GM23248 (cell line): ENCODE measurements at regions not wholly inside any gene's neighbourhood (a gene's known extent, or its start where the extent isn't known, plus 50 kb on each side); places are given as distances from the start of the nearest gene placed in this dataset.

Experiments
- DNase-seq: peaks from one replicate; pipeline ENCODE4 v3.0.0-alpha.2; 2015
- H2AFZ ChIP-seq: fragments of 200-600 bp; sonication (generic); 2 replicates; pipeline ENCODE4 v1.6.1; 2016; ENCODE audit warnings: antibody characterized with exemption
- H3F3A ChIP-seq: fragments of 200-600 bp; sonication (generic); 2 replicates; pipeline ENCODE4 v1.6.1; 2016; ENCODE audit warnings: mild to moderate bottlenecking, antibody characterized with exemption, mixed run types; ENCODE audit not compliant: insufficient read depth
- H3K27ac ChIP-seq: fragments of 200-600 bp; sonication (generic); 2 replicates; pipeline ENCODE4 v1.5.1; 2016; ENCODE audit warnings: mild to moderate bottlenecking
- H3K27me3 ChIP-seq: fragments of 200-600 bp; sonication (generic); replicated peaks from 2 replicates; pipeline ENCODE4 v1.6.1; 2016; ENCODE audit warnings: mild to moderate bottlenecking; ENCODE audit not compliant: insufficient read depth
- H3K36me3 ChIP-seq: fragments of 200-600 bp; sonication (generic); 2 replicates; pipeline ENCODE4 v1.6.1; 2016; ENCODE audit warnings: low read depth, mild to moderate bottlenecking
- H3K4me1 ChIP-seq: fragments of 200-600 bp; sonication (generic); 2 replicates; pipeline ENCODE4 v1.6.1; 2016; ENCODE audit warnings: mild to moderate bottlenecking; ENCODE audit not compliant: insufficient read depth
- H3K4me2 ChIP-seq: fragments of 200-600 bp; sonication (generic); one replicate; pipeline ENCODE4 v1.6.1; 2016; ENCODE audit warnings: mild to moderate bottlenecking; ENCODE audit not compliant: unreplicated experiment
- H3K4me3 ChIP-seq: fragments of 200-600 bp; sonication (generic); 2 replicates; pipeline ENCODE4 v1.5.1; 2016; ENCODE audit warnings: mild to moderate bottlenecking
- H3K79me2 ChIP-seq: fragments of 200-600 bp; sonication (generic); 2 replicates; pipeline ENCODE4 v1.6.1; 2016; ENCODE audit warnings: mild to moderate bottlenecking; ENCODE audit not compliant: insufficient read depth
- H3K9ac ChIP-seq: fragments of 200-600 bp; sonication (generic); 2 replicates; pipeline ENCODE4 v1.6.1; 2016; ENCODE audit warnings: mild to moderate bottlenecking
- H3K9me2 ChIP-seq: fragments of 200-600 bp; sonication (generic); 2 replicates; pipeline ENCODE4 v1.6.1; 2016; ENCODE audit warnings: mixed run types, mild to moderate bottlenecking, moderate library complexity; ENCODE audit not compliant: insufficient read depth
- H3K9me3 ChIP-seq: fragments of 200-600 bp; sonication (generic); one replicate; pipeline ENCODE4 v1.6.1; 2017; ENCODE audit warnings: low read depth
- H4K20me1 ChIP-seq: fragments of 200-600 bp; sonication (generic); 2 replicates; pipeline ENCODE4 v1.6.0; 2016; ENCODE audit not compliant: insufficient read depth
- EZH2 ChIP-seq: fragments of 200-600 bp; sonication (generic); IDR thresholded peaks from 2 replicates; pipeline ENCODE4 v1.6.1; 2018; ENCODE audit warnings: antibody characterized with exemption, mild to moderate bottlenecking; ENCODE audit not compliant: insufficient read depth, poor library complexity, severe bottlenecking
- EZH2phosphoT487 ChIP-seq: fragments of 200-600 bp; sonication (generic); IDR thresholded peaks from 2 replicates; pipeline ENCODE4 v1.6.1; 2018; ENCODE audit warnings: antibody characterized with exemption, moderate library complexity, mild to moderate bottlenecking, low read depth; ENCODE audit not compliant: insufficient read depth
- WGBS, 2 experiments: methylation state at CpG; one replicate each; pipeline ENCODE4 v1.1.6; 2015 to 2017; ENCODE audit warnings: low lambda C conversion rate in 2 of 2, low coverage in 1 of 2; ENCODE audit errors: missing lambda C conversion rate in 2 of 2; 5-methylcytosine and 5-hydroxymethylcytosine counted together
- in situ Hi-C: fragments of 300-500 bp; cut with MboI; formaldehyde crosslinking; loops from 2 replicates; pipeline ENCODE4 v1.15.0; 2020

DNA sequence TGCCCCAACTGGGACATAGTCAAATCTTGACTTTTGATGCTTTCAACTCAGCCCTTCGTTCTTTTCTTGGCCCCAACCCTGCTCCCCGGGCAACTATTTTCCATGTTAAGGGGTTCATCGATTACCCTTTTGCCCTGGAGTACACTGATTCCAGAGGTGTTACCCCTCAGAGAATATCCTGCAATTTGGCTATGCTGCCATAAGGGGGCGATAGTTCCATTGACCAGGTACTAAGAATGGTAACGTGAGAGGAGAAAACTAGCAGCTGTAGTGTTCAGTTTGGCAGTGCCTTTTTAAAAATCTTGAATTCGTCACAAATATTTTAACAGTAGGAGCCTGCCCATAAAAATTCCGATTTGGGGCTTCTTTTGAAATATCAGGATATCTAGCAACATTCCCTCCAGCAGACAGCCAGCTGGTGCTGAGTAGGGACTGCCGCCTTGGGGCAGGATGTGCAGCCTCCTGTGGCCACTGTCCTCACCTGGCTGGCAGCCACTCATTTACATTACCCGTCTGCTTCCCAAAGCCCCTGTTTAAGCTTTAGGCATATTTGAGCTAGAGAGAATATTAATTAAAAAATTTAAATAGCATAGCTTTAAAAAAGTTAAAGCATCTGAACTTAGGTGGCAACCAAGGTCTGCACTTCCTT lies 146.3 kb upstream of the SKOR2 start:
- H3K9me2 ChIP-seq = no peaks in the 10 kb centered on the region
- H3K27ac ChIP-seq = no peak overlapping the region
- H3K9ac ChIP-seq = no peak overlapping the region
- H3K4me2 ChIP-seq = no peak overlapping the region
- H3K27me3 ChIP-seq = no peaks in the 10 kb centered on the region
- H3K4me3 ChIP-seq = no peak overlapping the region
- H3F3A ChIP-seq = no peaks in the 10 kb centered on the region
- DNase-seq = no peak
- H4K20me1 ChIP-seq = no peaks in the 10 kb centered on the region
- in situ Hi-C loops = no loop called here
- no peaks in the 10 kb centered on the region for H3K9me3 ChIP-seq
- WGBS, 2 experiments = 17 to 21% methylated on average over 9 of the region's 9 CpGs
- TF ChIP-seq EZH2phosphoT487 = no peak
- no peak for TF ChIP-seq EZH2
- H3K4me1 ChIP-seq = no peaks in the 10 kb centered on the region
- no peak overlapping the region for H2AFZ ChIP-seq
- H3K79me2 ChIP-seq = no peaks in the 10 kb centered on the region
- no peaks in the 10 kb centered on the region for H3K36me3 ChIP-seq

DNA sequence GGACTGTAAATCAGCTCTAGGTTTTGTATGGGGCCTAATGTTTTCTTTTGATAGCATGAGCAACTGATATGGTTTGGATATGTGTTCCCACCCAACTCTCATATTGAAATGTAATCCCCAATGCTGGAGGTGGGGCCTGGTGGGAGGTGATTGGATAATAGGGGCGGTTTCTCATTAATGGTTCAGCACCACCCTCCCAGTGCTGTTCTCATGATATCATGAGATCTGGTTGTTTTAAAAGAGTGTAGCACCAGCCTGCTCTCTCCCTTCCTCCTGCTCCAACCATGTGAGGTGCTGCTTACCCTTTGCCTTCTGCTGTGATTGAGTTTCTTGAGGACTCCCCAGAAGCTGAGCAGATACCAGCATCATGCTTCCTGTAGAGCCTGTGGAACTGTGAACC lies 140.2 kb upstream of the SKOR2 start:
- Histone ChIP-seq H3K4me2 (no peak overlapping the region), H3K36me3 (no peaks in the 10 kb centered on the region), H3F3A (no peaks in the 10 kb centered on the region), H3K9me2 (no peaks in the 10 kb centered on the region), H3K4me1 (no peaks in the 10 kb centered on the region), H3K4me3 (no peak overlapping the region), H3K27me3 (no peaks in the 10 kb centered on the region), H3K9ac (no peak overlapping the region), H4K20me1 (no peaks in the 10 kb centered on the region), H3K79me2 (no peaks in the 10 kb centered on the region), H3K27ac (no peak overlapping the region), H3K9me3 (no peaks in the 10 kb centered on the region), H2AFZ (no peak overlapping the region)
- 20 to 22% methylated on average over 1 of the region's 1 CpG for WGBS, 2 experiments
- DNase-seq = no peak
- in situ Hi-C loops = no loop called here
- TF ChIP-seq EZH2 = no peak
- no peak for TF ChIP-seq EZH2phosphoT487

DNA sequence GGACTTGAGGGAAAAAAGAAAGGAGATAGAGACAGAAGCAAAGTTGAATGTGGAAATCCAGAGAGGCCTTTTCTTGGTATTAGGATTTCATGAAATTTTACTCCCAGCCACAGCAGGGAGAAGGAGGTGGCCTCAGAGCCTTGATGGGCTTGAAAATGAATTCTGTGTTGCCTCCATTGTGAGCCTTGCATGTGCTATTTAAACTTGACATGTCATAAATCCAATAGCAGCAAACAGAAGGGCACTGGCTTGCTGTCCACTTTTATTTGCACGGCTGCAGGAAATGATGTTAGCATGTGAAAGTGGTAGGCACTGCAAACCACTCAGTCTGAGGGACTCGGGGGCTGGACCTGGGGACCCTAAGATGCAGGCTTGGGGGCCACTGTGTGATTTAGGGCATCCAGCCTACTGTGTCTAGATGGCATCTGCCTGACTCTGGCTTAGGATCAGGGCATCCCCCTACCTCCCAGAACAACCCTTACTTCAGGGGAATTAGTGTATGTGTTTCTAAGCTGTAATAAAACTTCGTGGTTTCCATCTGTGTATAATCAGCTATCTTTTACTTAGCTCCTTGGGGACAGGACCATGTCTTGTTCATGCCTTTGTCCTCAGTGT lies 139.1 kb upstream of the SKOR2 start:
- no peaks in the 10 kb centered on the region for H3K9me3 ChIP-seq
- no peaks in the 10 kb centered on the region for H3K79me2 ChIP-seq
- H3K27ac ChIP-seq = no peak overlapping the region
- TF ChIP-seq EZH2phosphoT487 = no peak
- no peak for TF ChIP-seq EZH2
- H3F3A ChIP-seq = no peaks in the 10 kb centered on the region
- no peak overlapping the region for H3K4me2 ChIP-seq
- H3K4me3 ChIP-seq = no peak overlapping the region
- no peaks in the 10 kb centered on the region for H3K9me2 ChIP-seq
- no peaks in the 10 kb centered on the region for H3K4me1 ChIP-seq
- H3K9ac ChIP-seq = no peak overlapping the region
- no peaks in the 10 kb centered on the region for H3K27me3 ChIP-seq
- no peaks in the 10 kb centered on the region for H3K36me3 ChIP-seq
- in situ Hi-C loops = no loop called here
- H2AFZ ChIP-seq = no peak overlapping the region
- no peak for DNase-seq
- WGBS, 2 experiments = 5 to 7% methylated on average over 3 of the region's 3 CpGs
- no peaks in the 10 kb centered on the region for H4K20me1 ChIP-seq

DNA sequence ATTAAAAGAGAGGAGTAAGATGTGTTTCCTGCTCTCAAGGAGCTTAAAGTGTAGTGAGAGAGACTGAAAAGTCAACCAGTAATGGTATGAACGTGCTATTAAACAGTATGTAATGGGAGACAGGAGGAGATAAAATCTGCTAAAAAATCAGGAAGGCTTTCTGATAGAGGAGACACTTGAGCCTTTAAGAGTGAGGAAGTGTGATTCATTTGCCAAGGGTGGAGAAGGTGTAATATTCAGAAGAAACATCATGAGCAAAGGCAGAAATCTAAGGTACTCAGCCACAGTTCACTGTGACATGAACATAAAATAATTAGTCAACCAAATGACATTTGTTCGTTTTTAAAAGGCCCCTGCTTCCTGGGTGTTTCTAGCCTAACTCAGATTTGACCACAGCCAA lies 137.8 kb upstream of the SKOR2 start:
- H3K9me2 ChIP-seq = no peaks in the 10 kb centered on the region
- no peak overlapping the region for H2AFZ ChIP-seq
- no peaks in the 10 kb centered on the region for H3F3A ChIP-seq
- no peak overlapping the region for H3K9ac ChIP-seq
- no peaks in the 10 kb centered on the region for H3K79me2 ChIP-seq
- H3K4me2 ChIP-seq = no peak overlapping the region
- no peak for TF ChIP-seq EZH2
- no peak for TF ChIP-seq EZH2phosphoT487
- H3K36me3 ChIP-seq = no peaks in the 10 kb centered on the region
- no peaks in the 10 kb centered on the region for H3K9me3 ChIP-seq
- H3K4me1 ChIP-seq = no peaks in the 10 kb centered on the region
- H3K27me3 ChIP-seq = no peaks in the 10 kb centered on the region
- no peaks in the 10 kb centered on the region for H4K20me1 ChIP-seq
- no peak overlapping the region for H3K27ac ChIP-seq
- in situ Hi-C loops = no loop called here
- no peak for DNase-seq
- H3K4me3 ChIP-seq = no peak overlapping the region
- WGBS, 2 experiments = 9% methylated on average over 2 of the region's 2 CpGs

DNA sequence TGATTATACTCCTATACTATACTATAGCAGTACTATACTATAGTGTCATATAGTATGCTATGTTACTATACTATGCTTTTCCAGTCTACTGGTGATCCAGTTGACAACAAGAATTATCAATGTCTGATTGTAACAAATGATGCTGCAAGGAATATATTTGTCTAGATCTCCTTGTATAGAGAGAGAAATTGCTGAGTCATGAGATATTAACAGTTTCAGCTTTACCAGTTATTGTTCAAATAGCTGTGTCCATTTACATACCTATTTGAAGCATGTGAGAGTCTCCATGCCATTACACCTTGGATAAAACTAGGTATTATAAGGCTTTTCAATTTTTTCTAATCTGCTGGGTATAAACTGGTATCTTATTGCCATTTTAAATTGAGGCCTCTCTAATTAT lies 136.4 kb upstream of the SKOR2 start:
- no peak overlapping the region for H3K4me2 ChIP-seq
- H3F3A ChIP-seq = no peaks in the 10 kb centered on the region
- in situ Hi-C loops = no loop called here
- H2AFZ ChIP-seq = no peak overlapping the region
- H3K36me3 ChIP-seq = no peaks in the 10 kb centered on the region
- H4K20me1 ChIP-seq = no peaks in the 10 kb centered on the region
- H3K27me3 ChIP-seq = no peaks in the 10 kb centered on the region
- H3K9ac ChIP-seq = no peak overlapping the region
- no peak for DNase-seq
- no peaks in the 10 kb centered on the region for H3K79me2 ChIP-seq
- H3K4me3 ChIP-seq = no peak overlapping the region
- TF ChIP-seq EZH2phosphoT487 = no peak
- TF ChIP-seq EZH2 = no peak
- no peaks in the 10 kb centered on the region for H3K9me2 ChIP-seq
- no peak overlapping the region for H3K27ac ChIP-seq
- H3K9me3 ChIP-seq = no peaks in the 10 kb centered on the region
- no peaks in the 10 kb centered on the region for H3K4me1 ChIP-seq
